ENCODE measurements at regions not wholly inside any gene's neighbourhood (a gene's known extent, or its start where the extent isn't known, plus 50 kb on each side); places are given as distances from the start of the nearest gene placed in this dataset.

GRCh38 chr17:13869331-13869940 lies 199.9 kb upstream of the COX10 start:
- Histone ChIP-seq H3K4me1 (ENCODE audit: control insufficient read depth in 4 of 4, insufficient read depth in 4 of 4, low read length in 3 of 4) (no peaks in the 10 kb centered on the region), H3K9ac (ENCODE audit: low read depth in 1 of 2, low read length in 2 of 2) (no peak overlapping the region), H3K27ac (ENCODE audit: low read depth in 1 of 2, low read length in 2 of 2) (no peak overlapping the region), H3K4me3 (ENCODE audit: low read depth in 1 of 3, low read length in 3 of 3) (no peak overlapping the region), H3K36me3 (ENCODE audit: control insufficient read depth in 4 of 4, insufficient read depth in 3 of 4, low read depth in 1 of 4, low read length in 3 of 4) (no peaks in the 10 kb centered on the region), H3K27me3 (ENCODE audit: control insufficient read depth in 4 of 4, insufficient read depth in 4 of 4, low read length in 3 of 4) (no peaks in the 10 kb centered on the region), H3K9me3 (ENCODE audit: control insufficient read depth in 4 of 4, low read length in 3 of 4) (no peaks in the 10 kb centered on the region)
- 89% methylated on average over 9 of the region's 9 CpGs for WGBS
- DNase-seq (ENCODE audit: low spot score), result no peak
- TF ChIP-seq YY1 (IDR thresholded peaks at IDR 0.05) (no peak), RAD21 (IDR thresholded peaks at IDR 0.05) (no peak), SP1 (IDR thresholded peaks at IDR 0.05) (no peak), FOXA1 (IDR thresholded peaks at IDR 0.05) (no peak), MAX (IDR thresholded peaks at IDR 0.05) (no peak), JUND (IDR thresholded peaks at IDR 0.05) (no peak), EGR1 (IDR thresholded peaks at IDR 0.05; ENCODE audit: low read depth in 2 of 2) (no peak), REST (IDR thresholded peaks at IDR 0.05) (no peak), ATF3 (IDR thresholded peaks at IDR 0.05) (no peak), HNF4G (IDR thresholded peaks at IDR 0.05) (no peak)

GRCh38 chr17:13871261-13871660 lies 198.0 kb upstream of the COX10 start:
- H3K4me1 ChIP-seq (ENCODE audit: control insufficient read depth in 4 of 4, insufficient read depth in 4 of 4, low read length in 3 of 4), result no peaks in the 10 kb centered on the region
- WGBS, result 96% methylated on average over 4 of the region's 4 CpGs
- H3K4me3 ChIP-seq (ENCODE audit: low read depth in 1 of 3, low read length in 3 of 3), result no peak overlapping the region
- no peak for DNase-seq (ENCODE audit: low spot score)
- TF ChIP-seq TAF1 (conservative IDR thresholded peaks at IDR 0.05) (no peak), NR2F2 (IDR thresholded peaks at IDR 0.05) (no peak), MAX (IDR thresholded peaks at IDR 0.05) (no peak), EGR1 (IDR thresholded peaks at IDR 0.05; ENCODE audit: low read depth in 2 of 2) (no peak)
- no peaks in the 10 kb centered on the region for H3K36me3 ChIP-seq (ENCODE audit: control insufficient read depth in 4 of 4, insufficient read depth in 3 of 4, low read depth in 1 of 4, low read length in 3 of 4)
- H3K9me3 ChIP-seq (ENCODE audit: control insufficient read depth in 4 of 4, low read length in 3 of 4), result no peaks in the 10 kb centered on the region
- H3K9ac ChIP-seq (ENCODE audit: low read depth in 1 of 2, low read length in 2 of 2), result no peak overlapping the region
- H3K27ac ChIP-seq (ENCODE audit: low read depth in 1 of 2, low read length in 2 of 2), result no peak overlapping the region
- H3K27me3 ChIP-seq (ENCODE audit: control insufficient read depth in 4 of 4, insufficient read depth in 4 of 4, low read length in 3 of 4), result no peaks in the 10 kb centered on the region

GRCh38 chr17:13874134-13874533 lies 195.2 kb upstream of the COX10 start:
- TF ChIP-seq RXRA (IDR thresholded peaks at IDR 0.05) (no peak), MAX (IDR thresholded peaks at IDR 0.05) (no peak), JUND (IDR thresholded peaks at IDR 0.05) (no peak), TAF1 (conservative IDR thresholded peaks at IDR 0.05) (no peak), EGR1 (IDR thresholded peaks at IDR 0.05; ENCODE audit: low read depth in 2 of 2) (no peak), SP1 (IDR thresholded peaks at IDR 0.05) (no peak), FOXA1 (IDR thresholded peaks at IDR 0.05) (no peak), RAD21 (IDR thresholded peaks at IDR 0.05) (no peak), GABPA (IDR thresholded peaks at IDR 0.05 in 1 of 2, conservative IDR thresholded peaks at IDR 0.05 in 1 of 2) (no peak), ZBTB33 (IDR thresholded peaks at IDR 0.05) (no peak), FOXA2 (IDR thresholded peaks at IDR 0.05) (no peak)
- 97% methylated on average over 3 of the region's 3 CpGs for WGBS
- Histone ChIP-seq H3K27me3 (ENCODE audit: control insufficient read depth in 4 of 4, insufficient read depth in 4 of 4, low read length in 3 of 4) (no peaks in the 10 kb centered on the region), H3K4me1 (ENCODE audit: control insufficient read depth in 4 of 4, insufficient read depth in 4 of 4, low read length in 3 of 4) (no peaks in the 10 kb centered on the region), H3K9me3 (ENCODE audit: control insufficient read depth in 4 of 4, low read length in 3 of 4) (no peaks in the 10 kb centered on the region), H3K4me3 (ENCODE audit: low read depth in 1 of 3, low read length in 3 of 3) (no peak overlapping the region), H3K9ac (ENCODE audit: low read depth in 1 of 2, low read length in 2 of 2) (no peak overlapping the region), H3K27ac (ENCODE audit: low read depth in 1 of 2, low read length in 2 of 2) (no peak overlapping the region), H3K36me3 (ENCODE audit: control insufficient read depth in 4 of 4, insufficient read depth in 3 of 4, low read depth in 1 of 4, low read length in 3 of 4) (no peaks in the 10 kb centered on the region)
- DNase-seq (ENCODE audit: low spot score), result no peak
